HFFc6 (cell line): ENCODE measurements at regions not wholly inside any gene's neighbourhood (a gene's known extent, or its start where the extent isn't known, plus 50 kb on each side); places are given as distances from the start of the nearest gene placed in this dataset.

Source experiments
- DNase-seq: peaks from one replicate; pipeline ENCODE4 v3.0.0-alpha.2; 2018
- H3K27ac Mint-ChIP-seq: 2 replicates; pipeline ENCODE4 v1.8.0; 2020; ENCODE audit warnings: mild to moderate bottlenecking, mixed read lengths
- H3K27me3 Mint-ChIP-seq: 2 replicates; pipeline ENCODE4 v1.8.0; 2021; ENCODE audit warnings: mild to moderate bottlenecking, moderate library complexity, mixed read lengths; ENCODE audit not compliant: insufficient read depth
- H3K36me3 Mint-ChIP-seq: 2 replicates; pipeline ENCODE4 v1.8.0; 2021; ENCODE audit warnings: low read depth, mixed read lengths
- H3K4me1 Mint-ChIP-seq: 2 replicates; pipeline ENCODE4 v1.8.0; 2020; ENCODE audit warnings: low read depth, mixed read lengths
- H3K4me3 Mint-ChIP-seq: 2 replicates; pipeline ENCODE4 v1.8.0; 2020; ENCODE audit warnings: mild to moderate bottlenecking, moderate library complexity, mixed read lengths
- H3K9me3 Mint-ChIP-seq: 2 replicates; pipeline ENCODE4 v1.8.0; 2020; ENCODE audit warnings: mild to moderate bottlenecking, mixed read lengths
- CTCF ChIP-seq: fragments of 200-600 bp; sonication (generic); IDR thresholded peaks from 2 replicates; pipeline ENCODE4 v1.5.0; 2021; ENCODE audit warnings: antibody characterized with exemption, mild to moderate bottlenecking

- TF ChIP-seq CTCF = no peak
- Mint-ChIP-seq H3K27me3 (peaks cover 10% of the 10 kb centered on the region; the same call in 1 of the 2 replicates), H3K27ac (no peak overlapping the region), H3K4me3 (no peak overlapping the region), H3K4me1 (peaks cover 11% of the 10 kb centered on the region), H3K36me3 (no peaks in the 10 kb centered on the region), H3K9me3 (no peaks in the 10 kb centered on the region)
- DNase-seq = no peak
These were observed 218.1 kb upstream of the WWC1 start for GRCh38 chr5:168073311-168073710.

GRCh38 chr5:168073991-168074800 lies 217.2 kb upstream of the WWC1 start:
- no peak for TF ChIP-seq CTCF
- no peaks in the 10 kb centered on the region for H3K36me3 Mint-ChIP-seq
- peaks cover 11% of the 10 kb centered on the region for H3K4me1 Mint-ChIP-seq
- no peak for DNase-seq
- H3K4me3 Mint-ChIP-seq = no peak overlapping the region
- H3K27me3 Mint-ChIP-seq = peaks cover 10% of the 10 kb centered on the region
- no peaks in the 10 kb centered on the region for H3K9me3 Mint-ChIP-seq
- H3K27ac Mint-ChIP-seq = no peak overlapping the region

DNA sequence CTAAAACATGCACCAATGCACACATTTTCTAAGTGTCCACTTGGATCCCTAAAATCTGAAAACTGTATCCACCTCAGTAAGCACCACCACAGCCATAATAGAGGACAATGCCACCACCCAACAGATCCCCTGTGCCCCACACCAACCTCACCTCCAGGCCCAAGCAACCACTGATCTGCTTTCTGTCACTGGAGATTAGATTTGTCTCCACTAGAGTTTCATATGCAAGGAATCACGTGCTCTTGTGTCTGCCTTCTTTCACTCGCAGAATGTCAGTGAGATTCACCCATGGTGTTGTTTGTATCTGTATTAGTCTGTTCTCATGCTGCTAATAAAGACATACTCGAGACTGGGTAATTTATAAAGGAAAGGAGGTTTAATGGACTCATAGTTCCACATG lies 216.1 kb upstream of the WWC1 start:
- no peaks in the 10 kb centered on the region for H3K9me3 Mint-ChIP-seq
- H3K27me3 Mint-ChIP-seq = peaks cover 12% of the 10 kb centered on the region
- no peak overlapping the region for H3K27ac Mint-ChIP-seq
- peaks cover 11% of the 10 kb centered on the region for H3K4me1 Mint-ChIP-seq
- H3K4me3 Mint-ChIP-seq = no peak overlapping the region
- no peak for DNase-seq
- H3K36me3 Mint-ChIP-seq = no peaks in the 10 kb centered on the region
- TF ChIP-seq CTCF = no peak

GRCh38 chr5:168076561-168076991 lies 214.9 kb upstream of the WWC1 start:
- peak; percentile 78 for TF ChIP-seq CTCF
- H3K27me3 Mint-ChIP-seq = peaks cover 14% of the 10 kb centered on the region
- DNase-seq = peak; percentile 18

GRCh38 chr5:168085261-168086031 lies 206.0 kb upstream of the WWC1 start:
- Mint-ChIP-seq H3K36me3 (no peaks in the 10 kb centered on the region), H3K27ac (peak overlapping the region; percentile 51; the same call in 1 of the 2 replicates), H3K4me1 (peaks cover 34% of the 10 kb centered on the region), H3K9me3 (no peaks in the 10 kb centered on the region), H3K4me3 (no peak overlapping the region; the same call in 1 of the 2 replicates), H3K27me3 (peaks cover 14% of the 10 kb centered on the region)
- TF ChIP-seq CTCF = no peak
- peak; percentile 18 for DNase-seq

More at GRCh38 chr5:168076561-168076991, 214.9 kb upstream of the WWC1 start:
- Mint-ChIP-seq H3K4me3 (no peak overlapping the region), H3K9me3 (no peaks in the 10 kb centered on the region), H3K27ac (no peak overlapping the region), H3K36me3 (no peaks in the 10 kb centered on the region), H3K4me1 (peaks cover 11% of the 10 kb centered on the region)
